HEK293T (cell line): ENCODE measurements at regions not wholly inside any gene's neighbourhood (a gene's known extent, or its start where the extent isn't known, plus 50 kb on each side); places are given as distances from the start of the nearest gene placed in this dataset.

Experiments
- ARNT ChIP-seq: fragments of 450-650 bp; IDR thresholded peaks from 2 replicates; pipeline ENCODE4 v1.6.1; 2017; ENCODE audit warnings: mild to moderate bottlenecking
- FOXK2 ChIP-seq: fragments of 450-650 bp; IDR thresholded peaks from 2 replicates; pipeline ENCODE4 v1.6.1; 2016; ENCODE audit warnings: mild to moderate bottlenecking
- NFRKB ChIP-seq: fragments of 450-650 bp; IDR thresholded peaks from 2 replicates; pipeline ENCODE4 v1.6.1; 2016; ENCODE audit warnings: mild to moderate bottlenecking, moderate library complexity
- SP1 ChIP-seq: fragments of 450-650 bp; IDR thresholded peaks from 2 replicates; pipeline ENCODE4 v1.6.1; 2017
- TARDBP ChIP-seq: fragments of 450-650 bp; IDR thresholded peaks from 2 replicates; pipeline ENCODE4 v1.6.1; 2016
- ZNF384 ChIP-seq: fragments of 450-650 bp; IDR thresholded peaks from 2 replicates; pipeline ENCODE4 v1.6.1; 2016

GRCh38 chr9:73855206-73855605 lies 641.9 kb upstream of the RORB start:
- TF ChIP-seq FOXK2 = no peak
- no peak for TF ChIP-seq NFRKB
- no peak for TF ChIP-seq SP1
- TF ChIP-seq TARDBP = no peak
- no peak for TF ChIP-seq ARNT
- TF ChIP-seq ZNF384 = no peak
